Duodenal mucosa (tissue), 2 donors: ENCODE measurements at regions not wholly inside any gene's neighbourhood (a gene's known extent, or its start where the extent isn't known, plus 50 kb on each side); places are given as distances from the start of the nearest gene placed in this dataset.
"Not testable (repeated sequence)": the region's sequence is repeated elsewhere in the genome, so short reads cannot be mapped to it uniquely, and the experiment has no call there.

Source experiments
- H3K27ac ChIP-seq: one replicate; pipeline ENCODE4 v1.7.0; 2013; ENCODE audit warnings: low read depth, low read length
- H3K27me3 ChIP-seq, 2 donors: one replicate each; pipeline ENCODE4 v1.7.0; 2013; ENCODE audit warnings: low read length in 2 of 2, control low read depth in 1 of 2; ENCODE audit not compliant: insufficient read depth in 2 of 2, control insufficient read depth in 1 of 2
- H3K36me3 ChIP-seq, 2 donors: one replicate each; pipeline ENCODE4 v1.7.0; 2013; ENCODE audit warnings: low read length in 2 of 2, control low read depth in 1 of 2; ENCODE audit not compliant: insufficient read depth in 2 of 2, control insufficient read depth in 1 of 2
- H3K4me1 ChIP-seq, 2 donors: one replicate each; pipeline ENCODE4 v1.7.0; 2013; ENCODE audit warnings: low read length in 2 of 2, control low read depth in 1 of 2; ENCODE audit not compliant: insufficient read depth in 2 of 2, control insufficient read depth in 1 of 2
- H3K4me3 ChIP-seq, 2 donors: one replicate each; pipeline ENCODE4 v1.7.0; 2013; ENCODE audit warnings: low read length in 2 of 2, low read depth in 1 of 2
- H3K9ac ChIP-seq, 2 donors: one replicate each; pipeline ENCODE4 v1.7.0; 2013; ENCODE audit warnings: low read length in 2 of 2, low read depth in 1 of 2
- H3K9me3 ChIP-seq, 2 donors: one replicate each; pipeline ENCODE4 v1.7.0; 2013; ENCODE audit warnings: low read length in 2 of 2, control low read depth in 1 of 2; ENCODE audit not compliant: control insufficient read depth in 1 of 2

DNA sequence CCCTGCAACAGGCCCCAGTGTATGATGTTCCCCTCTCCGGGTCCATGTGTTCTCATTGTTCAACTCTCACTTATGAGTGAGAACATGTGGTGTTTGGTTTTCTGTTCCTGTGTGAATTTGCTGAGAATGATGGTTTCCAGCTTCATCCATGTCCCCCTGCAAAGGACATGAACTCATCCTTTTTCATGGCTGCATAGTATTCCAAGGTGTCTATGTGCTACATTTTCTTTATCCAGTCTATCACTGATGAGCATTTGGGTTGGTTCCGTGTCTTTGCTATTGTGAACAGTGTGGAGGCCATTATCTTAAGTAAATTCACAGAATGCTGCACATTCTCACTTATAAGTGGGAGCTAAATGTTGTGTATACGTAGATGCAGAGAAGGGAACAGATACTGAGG lies 205.3 kb downstream of the SHOX start:
- not testable (repeated sequence) for H3K4me3 ChIP-seq, H3K4me1 ChIP-seq, H3K27ac ChIP-seq, H3K27me3 ChIP-seq, H3K9ac ChIP-seq, H3K36me3 ChIP-seq
- H3K9me3 ChIP-seq = peaks cover 14 to 16% of the 10 kb centered on the region in 2 donors

DNA sequence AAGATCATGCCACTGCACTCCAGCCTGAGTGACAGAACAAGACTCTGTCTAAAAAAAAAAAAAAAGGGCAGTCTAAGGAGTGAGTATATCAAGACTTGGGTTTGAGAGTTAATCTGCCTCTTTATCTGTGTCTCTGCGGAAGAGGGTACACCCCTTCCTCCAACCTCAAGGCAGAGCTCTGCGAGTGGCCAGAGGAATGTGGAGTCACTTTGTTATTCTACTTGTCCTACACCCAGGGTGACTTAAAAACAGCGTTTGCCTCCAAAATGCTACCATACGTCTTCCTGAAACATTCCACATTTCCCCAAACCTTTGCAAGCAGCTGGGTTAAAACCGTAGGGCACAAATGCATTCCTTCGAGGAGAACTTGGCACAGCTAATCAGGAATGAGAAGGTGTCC lies 199.9 kb downstream of the SHOX start:
- Histone ChIP-seq H3K4me1 (no peaks in the 10 kb centered on the region), H3K9me3 (peaks cover 4 to 9% of the 10 kb centered on the region in 2 donors)

GRCh38 chrX:829145-829544 lies 198.6 kb downstream of the SHOX start:
- Histone ChIP-seq H3K27ac (no peak overlapping the region), H3K4me1 (no peaks in the 10 kb centered on the region), H3K27me3 (no peaks in the 10 kb centered on the region), H3K36me3 (no peaks in the 10 kb centered on the region), H3K9me3 (peaks cover 4 to 9% of the 10 kb centered on the region in 2 donors), H3K4me3 (no peak overlapping the region), H3K9ac (no peak overlapping the region)

More for the DNA sequence above, 199.9 kb downstream of the SHOX start:
- Histone ChIP-seq H3K9ac (no peak overlapping the region), H3K4me3 (no peak overlapping the region), H3K36me3 (no peaks in the 10 kb centered on the region), H3K27me3 (no peaks in the 10 kb centered on the region), H3K27ac (no peak overlapping the region)

DNA sequence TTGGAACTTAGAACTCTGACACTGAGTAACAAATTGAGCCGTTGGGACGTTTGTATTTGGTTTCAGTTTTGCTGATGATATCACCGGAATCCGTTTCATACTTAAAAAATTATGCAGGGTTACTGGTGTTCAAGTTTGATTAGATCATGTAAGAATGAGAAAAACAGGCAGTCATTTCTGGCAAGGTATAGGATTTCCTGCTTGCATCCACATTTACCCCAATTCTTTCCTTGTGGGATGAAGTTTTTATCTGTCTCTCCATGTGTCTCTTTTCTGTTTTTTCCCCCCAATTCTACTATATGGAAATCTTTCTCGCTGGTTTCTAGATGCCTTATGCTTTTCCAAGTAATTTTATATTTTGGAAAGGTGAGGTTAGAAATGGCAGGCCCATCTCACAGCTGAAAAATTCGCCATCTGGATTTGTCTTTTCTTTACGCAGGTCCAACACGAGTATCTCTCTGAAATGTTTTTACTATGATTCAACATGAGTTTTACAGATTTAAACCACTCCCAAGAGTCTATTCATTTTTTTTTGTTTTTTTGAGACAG lies 197.9 kb downstream of the SHOX start:
- Histone ChIP-seq H3K9me3 (peaks cover 4 to 9% of the 10 kb centered on the region in 2 donors), H3K27ac (no peak overlapping the region), H3K4me3 (no peak overlapping the region), H3K9ac (no peak overlapping the region), H3K36me3 (no peaks in the 10 kb centered on the region), H3K27me3 (no peaks in the 10 kb centered on the region), H3K4me1 (no peaks in the 10 kb centered on the region)

DNA sequence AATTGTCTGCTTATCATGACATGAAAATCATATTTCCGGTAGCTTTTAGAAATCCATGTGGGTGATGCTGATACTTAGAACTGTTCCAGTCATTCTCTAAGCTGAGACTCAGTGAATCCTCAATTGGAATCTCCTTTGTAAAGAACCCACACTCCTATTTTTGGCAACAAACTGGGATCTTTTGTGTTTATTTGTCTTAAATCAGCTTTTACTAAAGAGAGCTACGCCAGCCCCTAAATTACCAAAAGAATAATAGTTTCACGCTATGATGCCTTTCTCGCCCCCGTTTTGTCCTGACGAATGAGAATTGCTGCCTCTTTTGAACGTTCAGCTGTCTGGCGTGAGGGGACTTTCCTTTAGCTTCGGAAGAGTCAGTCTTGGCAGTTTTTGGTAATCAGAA lies 195.9 kb downstream of the SHOX start:
- no peak overlapping the region for H3K27ac ChIP-seq
- no peaks in the 10 kb centered on the region for H3K4me1 ChIP-seq
- H3K27me3 ChIP-seq = no peaks in the 10 kb centered on the region
- H3K9me3 ChIP-seq = peaks cover 4 to 6% of the 10 kb centered on the region in 2 donors
- no peak overlapping the region for H3K9ac ChIP-seq
- H3K36me3 ChIP-seq = no peaks in the 10 kb centered on the region
- H3K4me3 ChIP-seq = no peak overlapping the region

DNA sequence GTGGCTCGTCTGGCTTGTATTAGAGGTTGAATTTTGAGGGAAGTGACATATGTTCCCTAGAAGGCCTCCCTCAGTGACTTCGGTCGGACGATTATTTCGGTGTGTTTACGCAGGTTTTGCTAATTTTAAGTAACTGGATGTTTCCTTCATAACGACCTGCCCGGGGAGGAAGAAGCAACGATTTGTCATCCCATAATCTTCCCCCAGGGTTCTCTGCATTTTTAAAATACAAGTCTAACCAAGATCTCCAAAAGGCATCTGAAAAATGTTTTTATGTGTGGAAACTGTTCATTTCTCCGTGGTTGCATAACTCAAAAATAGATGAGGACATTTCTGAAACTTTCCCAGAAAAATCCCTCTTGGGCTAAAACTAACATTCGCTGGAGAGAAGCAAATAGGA lies 195.4 kb downstream of the SHOX start:
- Histone ChIP-seq H3K27me3 (no peaks in the 10 kb centered on the region), H3K4me3 (no peak overlapping the region), H3K4me1 (no peaks in the 10 kb centered on the region), H3K27ac (no peak overlapping the region), H3K36me3 (no peaks in the 10 kb centered on the region), H3K9me3 (peaks cover 4 to 6% of the 10 kb centered on the region in 2 donors), H3K9ac (no peak overlapping the region)

- H3K4me1 ChIP-seq, H3K9me3 ChIP-seq, H3K9ac ChIP-seq, H3K4me3 ChIP-seq, H3K27me3 ChIP-seq, H3K27ac ChIP-seq, H3K36me3 ChIP-seq: not testable (repeated sequence)
These were observed 192.5 kb downstream of the SHOX start for GRCh38 chrX:823073-823472.

GRCh38 chrX:821327-822107 lies 190.9 kb downstream of the SHOX start:
- Histone ChIP-seq H3K27ac (no peak overlapping the region), H3K4me3 (no peak overlapping the region), H3K4me1 (no peaks in the 10 kb centered on the region), H3K36me3 (no peaks in the 10 kb centered on the region), H3K9ac (no peak overlapping the region), H3K27me3 (no peaks in the 10 kb centered on the region), H3K9me3 (no peaks in the 10 kb centered on the region)

DNA sequence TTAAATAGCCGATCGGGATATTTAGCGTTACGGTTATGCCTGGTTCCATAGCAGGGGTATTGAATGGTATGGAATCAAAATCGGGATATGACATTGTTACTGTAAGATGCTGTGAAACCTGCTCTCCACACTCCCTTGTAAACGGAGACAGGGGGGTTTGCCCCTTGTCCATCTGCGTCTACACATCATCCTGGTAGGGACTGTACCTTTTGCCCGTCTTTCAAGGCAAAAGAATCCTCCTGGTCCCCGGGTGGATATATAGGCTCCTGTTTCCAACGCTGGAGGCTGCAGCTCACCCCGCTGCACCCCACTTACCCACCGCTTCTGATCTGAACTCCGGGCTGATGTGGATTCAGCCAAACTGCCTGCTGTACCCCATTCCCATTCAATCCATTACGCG lies 189.1 kb downstream of the SHOX start:
- H3K36me3 ChIP-seq = no peaks in the 10 kb centered on the region
- peaks cover 0 to 4% of the 10 kb centered on the region in 2 donors for H3K9me3 ChIP-seq
- H3K4me1 ChIP-seq = no peaks in the 10 kb centered on the region
- H3K4me3 ChIP-seq = no peak overlapping the region
- H3K27me3 ChIP-seq = no peaks in the 10 kb centered on the region
- H3K27ac ChIP-seq = no peak overlapping the region
- no peak overlapping the region for H3K9ac ChIP-seq

DNA sequence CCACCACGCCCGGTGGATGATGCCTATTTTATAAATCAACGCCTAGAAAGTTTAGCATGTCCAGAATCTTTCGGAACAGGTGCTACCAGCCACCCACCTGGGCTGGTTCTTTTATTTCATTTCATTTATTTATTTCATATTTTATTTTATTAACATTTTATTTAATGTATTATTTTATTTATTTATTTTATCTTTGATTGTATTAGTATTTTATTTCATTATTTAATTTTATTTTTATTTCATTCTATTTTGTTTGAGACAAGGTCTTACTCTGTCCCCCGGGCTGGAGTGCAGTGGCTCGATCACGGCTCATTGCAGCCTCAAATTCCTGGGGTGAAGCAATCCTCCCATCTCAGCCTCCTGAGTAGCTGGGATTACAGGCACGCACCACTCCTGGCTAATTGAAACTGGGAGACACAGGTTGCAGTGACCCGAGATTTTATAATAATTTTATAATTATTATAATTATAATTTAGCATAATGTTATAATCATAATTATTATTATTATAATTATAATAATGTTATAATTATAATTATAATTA lies 187.2 kb downstream of the SHOX start:
- Histone ChIP-seq H3K27me3 (no peaks in the 10 kb centered on the region), H3K9ac (no peak overlapping the region), H3K9me3 (peaks cover 0 to 4% of the 10 kb centered on the region in 2 donors), H3K36me3 (no peaks in the 10 kb centered on the region), H3K4me3 (no peak overlapping the region), H3K4me1 (no peaks in the 10 kb centered on the region), H3K27ac (no peak overlapping the region)
